HCT116 (cell line): ENCODE measurements at regions not wholly inside any gene's neighbourhood (a gene's known extent, or its start where the extent isn't known, plus 50 kb on each side); places are given as distances from the start of the nearest gene placed in this dataset.

Experiments
- ATAC-seq: fragments of 200-7000 bp; cut with Tn5 transposase; 2 replicates; pipeline ENCODE4 v1.9.1; 2020; ENCODE audit warnings: mild to moderate bottlenecking, moderate library complexity
- BruUV-seq: library from RNA; stranded (reverse); fragments of 400-500 nt; replicated peaks from 2 replicates; lab custom pipeline; 2021; lab: Mats Ljungman, UMichigan
- CTCF ChIA-PET: fragments of 300-600 bp; sonication (Branson Sonifier 250); formaldehyde crosslinking; loops from one replicate; lab custom pipeline; 2021; ENCODE audit warnings: antibody characterized with exemption; lab: Charles Lee
- POLR2A ChIA-PET: fragments of 300-600, 350-600 bp; sonication (Branson Sonifier 250); formaldehyde crosslinking; loops from one replicate; lab custom pipeline; 2021; ENCODE audit warnings: antibody characterized with exemption; lab: Charles Lee
- RAD21 ChIA-PET, 2 experiments: fragments of 300-600 bp; sonication (Branson Sonifier 250); formaldehyde crosslinking; loops; one replicate each; lab custom pipeline; 2023; ENCODE audit warnings: low total read pairs in 2 of 2; ENCODE audit not compliant: uncharacterized antibody in 2 of 2, unreplicated experiment in 2 of 2, low non-redundant PET in 1 of 2; lab: Charles Lee
- DNase-seq: peaks from one replicate; pipeline ENCODE4 v3.0.0-alpha.2; 2010; ENCODE audit warnings: low read depth, low spot score
- H2AFZ ChIP-seq: fragments of 200-600 bp; shearing (Covaris generic), sonication (generic); 2 replicates; pipeline ENCODE4 v1.6.1; 2017; ENCODE audit warnings: low read depth, mixed run types, mixed read lengths, antibody characterized with exemption, low read length; ENCODE audit not compliant: poor library complexity, severe bottlenecking
- H3K27ac ChIP-seq: 2 replicates; pipeline ENCODE4 v1.5.1; 2012; ENCODE audit warnings: low read depth, low read length
- H3K27me3 ChIP-seq: fragments of 200-600 bp; sonication (generic); 2 replicates; pipeline ENCODE4 v1.6.1; 2016; ENCODE audit warnings: mixed run types, low read length, mixed read lengths; ENCODE audit not compliant: insufficient read depth
- H3K36me3 ChIP-seq, 2 experiments: fragments of 200-500 bp in 1 of 2; fragments of 200-600 bp in 1 of 2; sonication (Bioruptor generic) in 1 of 2; sonication (generic) in 1 of 2; 2 replicates each; pipeline versions ENCODE4 v1.5.1 to v1.6.1; 2014 to 2016; ENCODE audit warnings: low read length in 2 of 2, inconsistent platforms in 1 of 2, mixed read lengths in 1 of 2, mixed run types in 1 of 2; ENCODE audit not compliant: insufficient read depth in 2 of 2, control insufficient read depth in 1 of 2
- H3K4me1 ChIP-seq, 2 experiments: fragments of 200-600 bp in 1 of 2; sonication (generic) in 1 of 2; 2 replicates each; pipeline versions ENCODE4 v1.5.1 to v1.6.1; 2012 to 2017; ENCODE audit warnings: low read length in 2 of 2, inconsistent platforms in 1 of 2, mild to moderate bottlenecking in 1 of 2, mixed read lengths in 1 of 2, mixed run types in 1 of 2, moderate library complexity in 1 of 2; ENCODE audit not compliant: insufficient read depth in 2 of 2, control insufficient read depth in 1 of 2
- H3K4me2 ChIP-seq: fragments of 200-600 bp; sonication (generic); 2 replicates; pipeline ENCODE4 v1.6.1; 2017; ENCODE audit warnings: mixed run types, low read length, mixed read lengths
- H3K4me3 ChIP-seq, 2 experiments: fragments of 200-600 bp in 1 of 2; sonication (generic) in 1 of 2; replicated peaks in 1 of 2; 2 replicates each; pipeline ENCODE4 v1.5.1; 2011 to 2016; ENCODE audit warnings: low read length in 2 of 2, control low read depth in 1 of 2, low read depth in 1 of 2, mild to moderate bottlenecking in 1 of 2, mixed read lengths in 1 of 2, mixed run types in 1 of 2
- H3K79me2 ChIP-seq: fragments of 200-600 bp; sonication (generic); 2 replicates; pipeline ENCODE4 v1.6.1; 2017; ENCODE audit warnings: mild to moderate bottlenecking, mixed run types, low read length, moderate library complexity, mixed read lengths; ENCODE audit not compliant: insufficient read depth
- H3K9ac ChIP-seq: fragments of 200-600 bp; sonication (generic); 2 replicates; pipeline ENCODE4 v1.6.1; 2016; ENCODE audit warnings: low read length, mixed read lengths
- H3K9me2 ChIP-seq: fragments of 200-600 bp; sonication (generic), shearing (Covaris generic); 2 replicates; pipeline ENCODE4 v1.6.1; 2017; ENCODE audit warnings: mixed run types, mild to moderate bottlenecking, moderate library complexity; ENCODE audit not compliant: insufficient read depth
- H3K9me3 ChIP-seq, 2 experiments: fragments of 200-500 bp in 1 of 2; fragments of 200-600 bp in 1 of 2; sonication (Bioruptor generic) in 1 of 2; sonication (generic) in 1 of 2; 2 replicates each; pipeline ENCODE4 v1.6.1; 2014 to 2017; ENCODE audit warnings: low read length in 2 of 2, mixed read lengths in 2 of 2, inconsistent platforms in 1 of 2, low read depth in 1 of 2, mild to moderate bottlenecking in 1 of 2, mixed run types in 1 of 2, moderate library complexity in 1 of 2; ENCODE audit not compliant: control insufficient read depth in 1 of 2, insufficient read depth in 1 of 2
- H4K20me1 ChIP-seq: fragments of 200-600 bp; sonication (generic), shearing (Covaris generic); 2 replicates; pipeline ENCODE4 v1.6.1; 2017; ENCODE audit warnings: mixed run types, mild to moderate bottlenecking, moderate library complexity; ENCODE audit not compliant: insufficient read depth
- EZH2 ChIP-seq: fragments of 200-600 bp; sonication (generic); IDR thresholded peaks from 2 replicates; pipeline ENCODE4 v1.6.1; 2017; ENCODE audit warnings: antibody characterized with exemption, mixed run types
- EZH2phosphoT487 ChIP-seq: fragments of 200-600 bp; IDR thresholded peaks from 2 replicates; pipeline ENCODE4 v1.6.1; 2018; ENCODE audit warnings: antibody characterized with exemption, borderline replicate concordance
- REST ChIP-seq: IDR thresholded peaks from 2 replicates; pipeline ENCODE4 v1.6.1; 2012; ENCODE audit warnings: low read depth
- SRF ChIP-seq: IDR thresholded peaks from 2 replicates; pipeline ENCODE4 v1.6.1; 2012; ENCODE audit warnings: low read depth
- ZBTB33 ChIP-seq: IDR thresholded peaks from 2 replicates; pipeline ENCODE4 v1.6.1; 2011; ENCODE audit warnings: mild to moderate bottlenecking, low read length, moderate library complexity; ENCODE audit not compliant: insufficient replicate concordance; ENCODE audit errors: extremely low read depth
- ZNF274 ChIP-seq: fragments of 200-500 bp; sonication (Bioruptor generic); IDR thresholded peaks from 2 replicates; pipeline ENCODE4 v1.6.1; 2014; ENCODE audit warnings: mild to moderate bottlenecking, low read depth, low read length, inconsistent platforms
- intact Hi-C: fragments of 100-400 bp; cut with micrococcal nuclease; formaldehyde crosslinking; loops from 2 replicates; pipeline ENCODE4 v1.10.0; 2022

- Histone ChIP-seq H3K9ac (no peak overlapping the region), H3K27me3 (no peaks in the 10 kb centered on the region), H3K9me2 (no peaks in the 10 kb centered on the region; the same call in 1 of the 2 replicates), H3K27ac (no peak overlapping the region), H3K36me3 (no peaks in the 10 kb centered on the region), H3K79me2 (no peaks in the 10 kb centered on the region), H3K9me3 (no peaks in the 10 kb centered on the region), H3K4me1 (no peaks in the 10 kb centered on the region; a peak in 1 of 4 replicates), H3K4me2 (no peak overlapping the region), H2AFZ (no peak overlapping the region), H3K4me3 (no peak overlapping the region), H4K20me1 (no peaks in the 10 kb centered on the region)
- DNase-seq (no peak), ATAC-seq (no peak)
- POLR2A ChIA-PET: no interaction called here
- CTCF ChIA-PET: no interaction called here
- BruUV-seq: no TSS peak
- RAD21 ChIA-PET: no interaction called here
- intact Hi-C loops: no loop called here
- TF ChIP-seq EZH2phosphoT487: no peak
- TF ChIP-seq ZBTB33: no peak
- no peak for TF ChIP-seq REST
- TF ChIP-seq ZNF274: no peak
- TF ChIP-seq SRF: no peak
- no peak for TF ChIP-seq EZH2
Measured at GRCh38 chr13:24093047-24093446, 67.5 kb upstream of the SPATA13 start.
